ENCODE measurements at regions not wholly inside any gene's neighbourhood (a gene's known extent, or its start where the extent isn't known, plus 50 kb on each side); places are given as distances from the start of the nearest gene placed in this dataset.

DNA sequence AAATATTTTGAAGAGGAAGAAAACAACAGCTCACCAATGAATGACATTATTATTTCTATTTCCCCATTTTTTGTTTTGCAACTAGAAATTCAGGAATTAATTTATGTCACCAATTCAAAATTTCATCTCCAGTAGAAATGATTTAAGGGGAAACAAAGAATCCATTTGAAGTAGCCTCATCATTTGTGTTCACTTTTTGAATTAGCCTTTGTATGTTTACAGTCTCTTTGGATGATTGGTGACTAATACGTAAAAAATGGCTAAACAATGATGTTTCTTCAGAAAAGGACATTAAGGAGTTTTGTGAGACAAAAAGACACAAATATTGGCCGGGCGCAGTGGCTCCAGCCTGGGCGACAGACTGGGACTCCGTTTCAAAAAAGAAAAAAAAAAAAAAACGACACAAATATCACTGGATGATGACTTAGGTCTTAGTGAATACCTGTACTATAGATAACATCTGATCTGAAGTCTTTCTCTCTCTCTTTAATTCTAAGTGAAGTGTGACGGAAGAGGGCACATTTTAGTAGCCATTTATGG lies 313.2 kb downstream of the PIK3C3 start:
- Mint-ChIP-seq H3K36me3 (no peaks in the 10 kb centered on the region), H3K27me3 (peaks cover 1% of the 10 kb centered on the region), H3K27ac (no peak overlapping the region), H3K4me1 (no peaks in the 10 kb centered on the region), H3K4me3 (no peak overlapping the region), H3K9me3 (no peaks in the 10 kb centered on the region)
- DNase-seq (ENCODE audit: low spot score in 2 of 2) (no peak), ATAC-seq (ENCODE audit: low read depth) (no peak)

DNA sequence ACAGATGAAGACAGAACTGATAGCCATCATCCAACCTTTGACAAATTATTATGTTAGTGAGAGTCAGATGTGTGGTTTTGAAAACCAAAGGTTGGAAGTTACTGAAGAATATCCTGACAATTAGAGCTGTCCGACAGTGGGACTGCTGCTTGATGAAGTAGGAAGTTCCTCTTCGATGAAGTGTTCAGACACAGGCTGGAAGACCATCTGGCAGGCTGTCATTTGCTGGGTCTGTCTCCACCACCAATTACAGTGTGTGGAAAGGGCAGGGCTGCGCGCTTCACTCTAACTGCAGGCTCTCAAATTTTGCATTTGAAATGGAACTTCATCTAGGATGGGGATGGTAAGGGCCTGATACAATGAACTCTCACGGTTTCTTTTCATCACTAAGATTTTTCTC lies 313.8 kb downstream of the PIK3C3 start:
- H3K27ac Mint-ChIP-seq: no peak overlapping the region
- H3K4me3 Mint-ChIP-seq: no peak overlapping the region
- H3K4me1 Mint-ChIP-seq: no peaks in the 10 kb centered on the region
- ATAC-seq (ENCODE audit: low read depth) (no peak), DNase-seq (ENCODE audit: low spot score in 2 of 2) (no peak)
- H3K27me3 Mint-ChIP-seq: peaks cover 1% of the 10 kb centered on the region
- H3K36me3 Mint-ChIP-seq: no peaks in the 10 kb centered on the region
- no peaks in the 10 kb centered on the region for H3K9me3 Mint-ChIP-seq

DNA sequence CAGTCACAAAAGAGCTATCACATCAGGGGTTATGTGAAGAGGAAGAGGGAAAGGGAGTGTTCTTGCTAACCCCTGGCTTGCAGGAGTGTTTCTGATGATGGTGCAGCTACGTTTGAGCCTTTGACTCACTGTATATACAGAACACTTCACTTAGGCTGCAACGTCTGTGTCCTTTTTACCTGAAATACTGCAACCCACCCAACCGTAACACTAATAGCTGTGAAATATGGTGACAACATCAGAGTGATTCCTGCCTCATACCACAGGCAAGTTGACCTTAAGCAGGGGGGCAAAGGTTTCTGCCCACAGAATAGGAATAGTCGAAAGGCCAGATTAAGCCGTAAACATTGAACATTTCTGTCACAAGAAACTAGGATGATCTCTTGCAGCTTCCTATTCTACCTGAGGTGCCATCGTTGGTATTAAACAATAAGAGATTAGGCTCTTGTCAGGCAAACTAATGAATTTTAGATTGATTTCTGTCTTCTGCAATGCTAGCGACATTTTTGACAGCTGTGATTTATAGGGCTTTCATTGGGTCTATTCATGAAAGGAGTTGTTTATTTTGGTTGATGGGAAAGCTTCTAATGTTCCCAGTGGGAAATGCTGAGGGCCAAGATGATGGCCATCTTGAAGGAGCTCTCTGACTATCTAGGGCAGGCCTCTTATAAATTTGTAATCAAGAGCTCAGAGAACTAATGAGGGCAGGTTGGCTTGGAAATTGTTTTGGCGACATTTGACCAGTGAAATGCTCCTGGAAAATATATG lies 316.8 kb downstream of the PIK3C3 start:
- Mint-ChIP-seq H3K27ac (no peak overlapping the region), H3K27me3 (peaks cover 1% of the 10 kb centered on the region), H3K4me1 (peaks cover 2% of the 10 kb centered on the region), H3K4me3 (no peak overlapping the region), H3K9me3 (no peaks in the 10 kb centered on the region), H3K36me3 (no peaks in the 10 kb centered on the region)
- DNase-seq (ENCODE audit: low spot score in 2 of 2) (no peak), ATAC-seq (ENCODE audit: low read depth) (no peak)

DNA sequence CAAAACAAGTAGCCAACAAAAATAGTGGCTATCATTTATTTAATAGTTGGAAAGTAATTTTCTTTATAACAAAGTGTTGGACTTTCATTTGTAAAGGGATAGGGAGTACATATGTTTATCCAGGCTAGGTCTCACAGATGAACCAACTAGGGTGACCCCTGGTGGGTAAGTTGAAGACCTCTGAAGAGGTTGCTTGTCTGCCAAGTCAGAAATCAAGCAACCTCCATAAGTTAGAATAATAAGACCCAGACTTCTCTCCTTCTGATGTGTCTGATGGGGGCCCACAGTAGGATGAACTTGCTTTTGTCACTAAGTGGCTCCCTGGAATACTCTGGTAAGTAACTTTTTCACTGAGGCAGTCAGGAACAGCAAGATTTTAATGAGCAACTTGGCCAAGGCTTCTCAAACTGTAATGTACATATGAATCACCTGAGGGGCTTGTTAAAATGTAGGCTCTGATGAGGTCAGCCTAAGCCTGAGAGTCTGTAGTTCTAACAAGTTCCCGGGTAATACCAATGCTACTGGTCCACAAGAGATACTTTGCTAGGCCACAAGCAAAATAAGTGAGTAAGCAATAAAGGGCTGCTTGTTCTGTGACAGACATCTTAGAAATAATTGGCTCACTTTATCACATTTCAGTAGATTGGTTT lies 319.6 kb downstream of the PIK3C3 start:
- H3K36me3 Mint-ChIP-seq: no peaks in the 10 kb centered on the region
- ATAC-seq (ENCODE audit: low read depth) (no peak), DNase-seq (ENCODE audit: low spot score in 2 of 2) (no peak)
- no peak overlapping the region for H3K27ac Mint-ChIP-seq
- peaks cover 2% of the 10 kb centered on the region for H3K4me1 Mint-ChIP-seq
- H3K27me3 Mint-ChIP-seq: no peaks in the 10 kb centered on the region
- H3K9me3 Mint-ChIP-seq: no peaks in the 10 kb centered on the region
- H3K4me3 Mint-ChIP-seq: no peak overlapping the region

DNA sequence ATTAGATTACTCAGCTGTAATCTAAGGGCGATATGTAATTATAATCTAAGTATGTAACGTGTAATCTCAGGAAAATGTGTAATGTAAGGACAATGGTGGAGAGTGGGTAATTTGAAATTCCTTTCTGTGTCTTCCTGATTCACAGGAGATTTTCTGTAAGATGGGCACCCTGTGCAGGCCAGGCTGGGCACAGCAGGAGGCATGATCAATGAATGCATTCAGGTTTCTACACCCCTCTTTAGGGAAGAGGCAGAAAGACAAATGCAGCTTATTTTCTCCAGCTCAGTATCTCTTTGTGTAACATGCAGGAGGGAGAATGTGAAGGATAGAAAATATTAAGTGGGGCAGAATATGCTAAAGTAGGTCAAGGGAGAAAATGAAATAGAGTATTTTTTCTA lies 320.1 kb downstream of the PIK3C3 start:
- Mint-ChIP-seq H3K4me1 (peaks cover 2% of the 10 kb centered on the region), H3K9me3 (no peaks in the 10 kb centered on the region), H3K4me3 (no peak overlapping the region), H3K36me3 (no peaks in the 10 kb centered on the region), H3K27me3 (no peaks in the 10 kb centered on the region), H3K27ac (no peak overlapping the region)
- DNase-seq (ENCODE audit: low spot score in 2 of 2): no peak
- ATAC-seq (ENCODE audit: low read depth): no peak

DNA sequence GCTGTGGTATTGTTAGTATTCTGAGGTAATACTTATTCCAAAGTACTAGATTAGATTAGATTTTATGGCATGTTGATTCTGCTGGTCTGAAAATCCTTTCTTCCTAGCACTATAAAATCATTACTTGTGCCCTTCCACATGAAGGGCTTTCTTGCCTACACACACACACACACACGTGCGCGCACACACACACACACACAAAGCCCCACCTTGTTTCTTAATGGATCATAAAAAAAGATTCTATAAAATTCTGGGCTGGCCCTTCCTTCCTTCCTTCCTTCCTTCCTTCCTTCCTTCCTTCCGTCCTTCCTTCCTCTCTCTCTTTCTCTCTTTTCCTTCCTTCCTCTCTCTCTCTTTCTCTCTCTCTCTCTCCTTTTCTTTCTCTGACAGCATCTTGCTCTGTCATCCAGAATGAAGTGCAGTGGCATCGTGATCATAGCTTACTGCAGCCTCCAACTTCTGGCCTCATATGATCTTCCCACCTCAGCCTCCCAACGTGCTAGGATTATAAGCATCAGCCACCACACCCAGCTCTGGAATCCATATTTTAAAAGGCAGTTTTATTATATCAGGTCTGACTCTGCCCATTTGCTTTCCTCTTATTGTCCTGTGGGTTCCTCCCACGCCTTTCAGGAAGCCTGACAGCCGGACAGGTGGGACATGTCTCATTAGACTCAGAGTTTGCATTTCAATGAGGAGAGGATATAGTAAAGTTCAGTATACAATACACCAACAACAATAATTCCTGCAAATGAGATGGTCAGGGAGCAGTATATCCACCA lies 321.1 kb downstream of the PIK3C3 start:
- Mint-ChIP-seq H3K4me1 (peaks cover 2% of the 10 kb centered on the region), H3K27ac (peak overlapping the region; percentile 22), H3K36me3 (no peaks in the 10 kb centered on the region), H3K4me3 (no peak overlapping the region), H3K27me3 (no peaks in the 10 kb centered on the region), H3K9me3 (no peaks in the 10 kb centered on the region)
- ATAC-seq (ENCODE audit: low read depth) (no peak), DNase-seq (ENCODE audit: low spot score in 2 of 2) (no peak)

DNA sequence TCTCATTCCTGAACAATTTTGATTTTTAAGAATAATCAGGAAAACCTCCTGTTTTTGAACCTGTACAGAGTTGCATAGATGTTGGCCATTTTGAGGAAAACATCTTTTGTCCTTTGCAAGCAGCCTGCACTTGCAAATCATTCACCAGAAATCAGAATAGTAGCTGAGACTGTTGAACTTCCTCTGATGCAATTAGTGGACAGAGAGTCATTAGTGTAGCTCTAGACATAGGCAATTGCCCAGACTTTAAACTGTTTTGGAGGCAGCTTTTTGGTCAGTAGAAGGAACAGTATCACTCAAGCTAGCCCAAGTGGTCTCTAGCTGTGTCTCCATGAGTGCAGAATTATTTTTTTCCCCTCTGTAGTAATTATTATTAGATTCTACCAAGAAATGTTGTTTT lies 326.1 kb downstream of the PIK3C3 start:
- DNase-seq (ENCODE audit: low spot score in 2 of 2) (no peak), ATAC-seq (ENCODE audit: low read depth) (no peak)
- no peaks in the 10 kb centered on the region for H3K27me3 Mint-ChIP-seq
- no peak overlapping the region for H3K4me3 Mint-ChIP-seq
- H3K36me3 Mint-ChIP-seq: no peaks in the 10 kb centered on the region
- no peaks in the 10 kb centered on the region for H3K9me3 Mint-ChIP-seq
- peaks cover 1% of the 10 kb centered on the region for H3K4me1 Mint-ChIP-seq
- H3K27ac Mint-ChIP-seq: no peak overlapping the region

DNA sequence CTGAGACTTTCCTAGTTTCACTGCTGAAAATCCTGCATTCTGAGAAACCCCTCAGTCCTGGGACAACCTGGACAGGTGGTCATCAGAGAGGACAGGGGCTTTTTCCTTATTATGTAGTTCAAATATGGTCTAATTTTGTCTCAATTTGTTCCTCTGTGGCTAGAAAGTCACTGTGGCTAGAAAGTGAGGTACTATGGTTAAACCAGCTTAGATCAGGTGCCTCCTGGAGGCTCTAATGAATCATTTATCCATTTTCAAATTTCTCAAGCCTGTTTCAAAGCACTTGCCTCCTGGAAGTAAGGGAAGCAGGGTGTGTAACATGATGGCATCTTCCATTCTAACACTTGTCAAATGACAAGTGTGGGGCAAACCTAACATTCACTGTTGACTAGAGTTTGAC lies 326.8 kb downstream of the PIK3C3 start:
- no peaks in the 10 kb centered on the region for H3K4me1 Mint-ChIP-seq
- H3K9me3 Mint-ChIP-seq: no peaks in the 10 kb centered on the region
- no peaks in the 10 kb centered on the region for H3K27me3 Mint-ChIP-seq
- H3K4me3 Mint-ChIP-seq: no peak overlapping the region
- H3K27ac Mint-ChIP-seq: no peak overlapping the region
- DNase-seq (ENCODE audit: low spot score in 2 of 2): no peak
- no peaks in the 10 kb centered on the region for H3K36me3 Mint-ChIP-seq
- ATAC-seq (ENCODE audit: low read depth): no peak

DNA sequence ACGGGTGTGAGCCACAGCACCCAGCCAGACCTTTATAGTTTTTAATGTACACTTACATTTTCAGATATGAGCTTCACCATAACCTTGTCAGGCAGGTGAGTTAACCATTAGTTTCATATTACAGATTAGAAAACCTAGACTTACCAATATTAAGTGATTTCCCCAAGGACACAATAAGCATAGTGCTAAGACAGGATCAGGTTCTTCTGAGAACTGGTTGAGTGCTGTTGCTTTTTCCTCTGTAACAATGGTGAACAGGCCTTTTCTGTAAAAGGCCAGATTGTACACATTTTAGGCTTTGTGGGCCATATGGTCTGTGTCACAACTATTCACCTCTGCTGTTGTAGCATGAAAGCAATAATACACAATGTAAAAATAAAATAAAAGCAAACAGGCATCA lies 332.0 kb downstream of the PIK3C3 start:
- Mint-ChIP-seq H3K4me3 (no peak overlapping the region), H3K27ac (no peak overlapping the region), H3K27me3 (no peaks in the 10 kb centered on the region), H3K4me1 (no peaks in the 10 kb centered on the region), H3K36me3 (no peaks in the 10 kb centered on the region), H3K9me3 (no peaks in the 10 kb centered on the region)
- DNase-seq (ENCODE audit: low spot score in 2 of 2) (no peak), ATAC-seq (ENCODE audit: low read depth) (no peak)

DNA sequence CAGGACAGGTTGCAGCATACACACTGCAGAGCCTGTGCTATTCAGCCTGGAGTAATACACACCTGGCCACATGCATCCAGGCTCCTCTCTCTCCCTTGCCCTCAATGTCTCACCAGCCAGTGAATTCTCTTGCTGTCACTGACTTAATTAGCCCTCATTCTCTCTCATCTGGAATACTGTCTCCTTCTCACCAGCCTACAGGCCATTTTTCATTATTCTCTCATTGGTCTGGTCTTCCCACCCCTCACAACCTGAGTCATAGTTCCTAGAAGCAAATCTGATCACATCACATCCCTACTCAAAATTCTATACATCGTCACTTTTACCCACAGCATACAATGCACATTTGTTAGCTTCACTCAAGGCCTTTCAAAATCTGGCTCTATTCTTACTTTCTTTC lies 333.1 kb downstream of the PIK3C3 start:
- Mint-ChIP-seq H3K27ac (no peak overlapping the region), H3K36me3 (no peaks in the 10 kb centered on the region), H3K27me3 (no peaks in the 10 kb centered on the region), H3K4me1 (no peaks in the 10 kb centered on the region), H3K4me3 (no peak overlapping the region), H3K9me3 (peaks cover 3% of the 10 kb centered on the region)
- DNase-seq (ENCODE audit: low spot score in 2 of 2): no peak
- ATAC-seq (ENCODE audit: low read depth): no peak

DNA sequence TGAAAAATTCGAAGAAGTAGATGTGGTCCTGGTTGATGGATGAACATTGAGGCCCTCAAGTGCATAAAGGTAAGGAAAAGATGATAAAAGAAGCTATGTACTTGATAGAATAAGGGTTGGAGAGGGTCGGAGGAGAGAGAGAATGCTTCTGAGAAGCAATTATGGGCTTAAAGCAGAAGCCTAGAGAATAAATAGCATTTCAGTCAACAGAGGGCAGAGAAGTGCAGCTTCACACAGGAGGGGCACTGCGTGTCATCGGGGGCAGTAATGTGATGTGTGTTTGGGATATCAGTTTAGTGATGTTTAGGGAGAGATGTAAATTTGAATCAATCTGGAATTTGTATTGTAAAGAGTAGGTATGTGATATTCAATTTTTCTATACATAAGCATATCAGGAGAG lies 334.5 kb downstream of the PIK3C3 start:
- ATAC-seq (ENCODE audit: low read depth): no peak
- H3K36me3 Mint-ChIP-seq: no peaks in the 10 kb centered on the region
- H3K4me1 Mint-ChIP-seq: no peaks in the 10 kb centered on the region
- H3K4me3 Mint-ChIP-seq: no peak overlapping the region
- H3K27me3 Mint-ChIP-seq: no peaks in the 10 kb centered on the region
- peaks cover 3% of the 10 kb centered on the region for H3K9me3 Mint-ChIP-seq
- no peak overlapping the region for H3K27ac Mint-ChIP-seq
- no peak for DNase-seq (ENCODE audit: low spot score in 2 of 2)

DNA sequence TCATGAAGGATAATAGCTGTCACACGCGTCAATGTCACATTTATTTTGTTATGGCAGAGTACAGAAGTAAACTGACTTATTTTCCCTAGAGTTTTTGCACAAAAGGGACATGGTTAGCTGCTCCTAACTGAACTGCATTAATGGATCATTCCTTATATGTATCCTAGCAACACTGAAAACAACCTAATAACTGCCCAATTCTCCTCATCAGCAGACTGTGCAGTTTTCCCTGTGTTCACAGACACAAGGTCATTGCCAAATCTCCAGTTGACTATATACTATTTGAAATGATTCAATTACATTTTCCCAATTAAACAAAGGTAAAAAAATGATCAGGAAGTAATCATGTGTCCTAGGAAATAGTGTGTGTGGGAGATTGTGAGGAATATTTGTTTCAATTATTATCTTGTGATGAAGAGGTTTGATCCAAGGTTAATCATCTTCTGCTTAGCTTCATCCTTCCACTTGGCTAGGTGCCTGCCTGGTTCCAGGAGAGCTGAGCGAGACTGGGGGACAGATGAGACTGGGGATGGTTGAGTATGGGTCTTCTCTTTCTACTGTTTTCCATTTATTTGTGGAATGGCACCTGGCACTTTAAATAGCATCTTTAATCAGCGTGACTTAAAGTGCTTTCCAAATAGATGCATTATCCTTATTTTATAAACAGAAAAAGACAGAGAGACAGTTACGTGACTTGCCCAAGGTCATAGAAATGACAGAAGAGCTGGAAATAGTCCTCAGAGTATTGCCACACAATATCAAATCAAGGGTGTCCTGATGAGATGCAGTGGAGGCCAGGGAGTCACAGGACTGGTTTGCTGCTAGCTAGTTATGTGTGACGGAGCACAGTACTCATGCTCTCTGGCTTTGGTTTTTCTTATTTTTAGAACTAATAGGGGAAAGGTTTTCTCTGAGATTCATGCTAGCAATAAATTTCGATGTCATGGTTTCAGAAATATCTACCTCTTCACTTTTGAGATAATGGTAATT lies 335.6 kb downstream of the PIK3C3 start:
- Mint-ChIP-seq H3K9me3 (peaks cover 3% of the 10 kb centered on the region), H3K27ac (no peak overlapping the region), H3K4me3 (no peak overlapping the region), H3K4me1 (no peaks in the 10 kb centered on the region), H3K36me3 (no peaks in the 10 kb centered on the region), H3K27me3 (no peaks in the 10 kb centered on the region)
- DNase-seq (ENCODE audit: low spot score in 2 of 2): no peak
- no peak for ATAC-seq (ENCODE audit: low read depth)

DNA sequence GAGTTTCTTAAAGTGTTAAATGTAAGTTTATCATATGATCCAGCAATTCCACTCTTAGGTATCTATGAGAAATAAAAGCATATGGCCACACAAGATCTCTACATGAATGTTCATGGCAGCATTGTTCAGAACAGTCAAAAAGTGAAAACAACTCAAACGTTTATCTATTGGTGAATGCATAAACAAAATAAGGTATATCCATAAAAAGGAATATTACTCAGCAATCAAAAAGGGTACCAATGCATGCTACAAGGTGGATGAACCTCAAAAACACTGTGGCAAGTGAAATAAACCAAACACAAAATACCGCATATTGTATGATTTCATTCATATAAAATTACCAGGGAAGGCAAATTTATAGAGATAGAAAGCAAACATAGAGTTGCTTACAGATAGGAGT lies 337.6 kb downstream of the PIK3C3 start:
- peaks cover 3% of the 10 kb centered on the region for H3K9me3 Mint-ChIP-seq
- H3K4me3 Mint-ChIP-seq: no peak overlapping the region
- no peak overlapping the region for H3K27ac Mint-ChIP-seq
- no peaks in the 10 kb centered on the region for H3K4me1 Mint-ChIP-seq
- no peak for ATAC-seq (ENCODE audit: low read depth)
- H3K27me3 Mint-ChIP-seq: no peaks in the 10 kb centered on the region
- DNase-seq (ENCODE audit: low spot score in 2 of 2): no peak
- no peaks in the 10 kb centered on the region for H3K36me3 Mint-ChIP-seq

Data from memory B cell (primary cell).